C1 segment of cervical spinal cord (tissue), 14 donors: ENCODE measurements at regions not wholly inside any gene's neighbourhood (a gene's known extent, or its start where the extent isn't known, plus 50 kb on each side); places are given as distances from the start of the nearest gene placed in this dataset.
"Not testable (repeated sequence)": the region's sequence is repeated elsewhere in the genome, so short reads cannot be mapped to it uniquely, and the experiment has no call there.

Experiments
- DNase-seq, 14 donors: peaks; one replicate each; lab custom pipeline; 2025; lab: John Stamatoyannopoulos, UW

- DNase-seq = no peak
Measured at GRCh38 chr19:28569132-28570131, 643.5 kb downstream of the UQCRFS1 start.

GRCh38 chr19:28567834-28568233, 645.1 kb downstream of the UQCRFS1 start:
- no peak for DNase-seq

- DNase-seq = no peak
Measured at GRCh38 chr19:28563964-28564921, 648.7 kb downstream of the UQCRFS1 start.

- DNase-seq = no peak
Measured at GRCh38 chr19:28560786-28561185, 652.2 kb downstream of the UQCRFS1 start.

- no peak for DNase-seq
Measured at GRCh38 chr19:28558783-28559182, 654.2 kb downstream of the UQCRFS1 start.

- no peak for DNase-seq
Measured at GRCh38 chr19:28556371-28556770, 656.6 kb downstream of the UQCRFS1 start.

- DNase-seq = no peak
Measured at GRCh38 chr19:28555317-28555716, 657.6 kb downstream of the UQCRFS1 start.

- DNase-seq = no peak
Measured at GRCh38 chr19:28554321-28555091, 658.4 kb downstream of the UQCRFS1 start.

- DNase-seq = no peak
Measured at GRCh38 chr19:28553764-28554163, 659.2 kb downstream of the UQCRFS1 start.

- no peak for DNase-seq
Measured at GRCh38 chr19:28553005-28553404, 659.9 kb downstream of the UQCRFS1 start.

GRCh38 chr19:28549680-28550277, 663.2 kb downstream of the UQCRFS1 start:
- no peak for DNase-seq

- DNase-seq = no peak
Measured at GRCh38 chr19:28546148-28546685, 666.7 kb downstream of the UQCRFS1 start.

GRCh38 chr19:28545397-28545796, 667.6 kb downstream of the UQCRFS1 start:
- DNase-seq = not testable (repeated sequence)

- DNase-seq = no peak
Measured at GRCh38 chr19:28544451-28545261, 668.3 kb downstream of the UQCRFS1 start.

GRCh38 chr19:28543244-28543776, 669.6 kb downstream of the UQCRFS1 start:
- no peak for DNase-seq

GRCh38 chr19:28542394-28543243, 670.3 kb downstream of the UQCRFS1 start:
- DNase-seq = no peak

GRCh38 chr19:28541602-28542393, 671.2 kb downstream of the UQCRFS1 start:
- DNase-seq = no peak

- DNase-seq = no peak
Measured at GRCh38 chr19:28541029-28541428, 671.9 kb downstream of the UQCRFS1 start.
